BLaER1 treated with 17β-estradiol and CSF1 and Interleukin-3, amounts not matched to agents 10 nM and 100 nM (cell line): ENCODE measurements at regions not wholly inside any gene's neighbourhood (a gene's known extent, or its start where the extent isn't known, plus 50 kb on each side); places are given as distances from the start of the nearest gene placed in this dataset.

ENCODE experiments used
- H3K27ac ChIP-seq, 11 experiments: shearing (Covaris generic); formaldehyde crosslinking; 2 replicates each; pipeline ENCODE4 v1.8.1; 2022
- H3K27me3 ChIP-seq, 11 experiments: shearing (Covaris generic); formaldehyde crosslinking; 2 replicates each; pipeline ENCODE4 v1.8.1; 2022
- H3K36me3 ChIP-seq, 11 experiments: shearing (Covaris generic); formaldehyde crosslinking; 2 replicates each; pipeline ENCODE4 v1.8.1; 2022
- H3K4me1 ChIP-seq, 10 experiments: shearing (Covaris generic); formaldehyde crosslinking; 2 replicates each; pipeline ENCODE4 v1.8.1; 2022
- H3K4me2 ChIP-seq, 11 experiments: shearing (Covaris generic); formaldehyde crosslinking; 2 replicates each; pipeline ENCODE4 v1.8.1; 2022
- H3K4me3 ChIP-seq, 10 experiments: shearing (Covaris generic); formaldehyde crosslinking; 2 replicates each; pipeline ENCODE4 v1.8.1; 2022
- H3K9ac ChIP-seq, 11 experiments: shearing (Covaris generic); formaldehyde crosslinking; 2 replicates each; pipeline ENCODE4 v1.8.1; 2022
- H3K9me3 ChIP-seq, 11 experiments: shearing (Covaris generic); formaldehyde crosslinking; replicated peaks in 1 of 11; 2 replicates each; pipeline ENCODE4 v1.8.1; 2022
- H4K20me1 ChIP-seq, 11 experiments: shearing (Covaris generic); formaldehyde crosslinking; 2 replicates each; pipeline ENCODE4 v1.8.1; 2022
- Cebpa-rat ChIP-seq, 11 experiments: shearing (Covaris generic); IDR thresholded peaks; 2 replicates each; pipeline ENCODE4 v1.8.1; 2022

- H3K27me3 ChIP-seq: no peaks in the 10 kb centered on the region
- H4K20me1 ChIP-seq: peaks cover 8 to 100% (median 87%) of the 10 kb centered on the region in 11 experiments; a peak in 21 of 22 replicates
- no peak for TF ChIP-seq Cebpa-rat (IDR thresholded peaks at IDR 0.05)
- H3K27ac ChIP-seq: no peak overlapping the region; a peak in 2 of 22 replicates
- H3K36me3 ChIP-seq: peaks cover 20 to 60% (median 37%) of the 10 kb centered on the region in 11 experiments
- H3K4me2 ChIP-seq: peak overlapping the region; percentile 85 to 97 (median 91)
- no peak overlapping the region for H3K4me3 ChIP-seq
- peaks cover 67 to 94% (median 87%) of the 10 kb centered on the region in 10 experiments for H3K4me1 ChIP-seq
- peaks cover 3 to 6% (median 4%) of the 10 kb centered on the region in 11 experiments; a peak in 18 of 22 replicates for H3K9me3 ChIP-seq
- H3K9ac ChIP-seq: no peak overlapping the region
Observed at GRCh38 chr2:134135793-134136192, 118.1 kb upstream of the MGAT5 start.

GRCh38 chr2:134136731-134137130, 117.1 kb upstream of the MGAT5 start:
- Histone ChIP-seq H3K9ac (peak overlapping the region in 8 of 11 experiments; percentile 27 to 77 (median 50); a peak in 13 of 22 replicates), H3K4me1 (peaks cover 71 to 95% (median 91%) of the 10 kb centered on the region in 10 experiments), H4K20me1 (peaks cover 11 to 98% (median 89%) of the 10 kb centered on the region in 11 experiments), H3K27me3 (no peaks in the 10 kb centered on the region), H3K27ac (peak overlapping the region; percentile 28 to 75 (median 54); a peak in 18 of 22 replicates), H3K4me3 (peak overlapping the region; percentile 18 to 62 (median 40); a peak in 16 of 20 replicates), H3K36me3 (peaks cover 10 to 56% (median 30%) of the 10 kb centered on the region in 11 experiments; a peak in 20 of 22 replicates), H3K9me3 (no peaks in the 10 kb centered on the region), H3K4me2 (peak overlapping the region; percentile 85 to 97 (median 91))
- no peak for TF ChIP-seq Cebpa-rat (IDR thresholded peaks at IDR 0.05)

- Histone ChIP-seq H3K4me2 (peak overlapping the region; percentile 85 to 97 (median 91)), H3K4me1 (peaks cover 74 to 97% (median 92%) of the 10 kb centered on the region in 10 experiments), H4K20me1 (peaks cover 16 to 98% (median 93%) of the 10 kb centered on the region in 11 experiments), H3K9ac (peak overlapping the region in 10 of 11 experiments; percentile 4 to 77 (median 42); a peak in 16 of 22 replicates), H3K4me3 (peak overlapping the region; percentile 18 to 62 (median 40); a peak in 16 of 20 replicates), H3K9me3 (no peaks in the 10 kb centered on the region), H3K27me3 (no peaks in the 10 kb centered on the region), H3K27ac (peak overlapping the region; percentile 28 to 75 (median 54); a peak in 18 of 22 replicates), H3K36me3 (peaks cover 9 to 56% (median 30%) of the 10 kb centered on the region in 11 experiments; a peak in 19 of 22 replicates)
- no peak for TF ChIP-seq Cebpa-rat (IDR thresholded peaks at IDR 0.05)
Observed at GRCh38 chr2:134137182-134137611, 116.7 kb upstream of the MGAT5 start.

DNA sequence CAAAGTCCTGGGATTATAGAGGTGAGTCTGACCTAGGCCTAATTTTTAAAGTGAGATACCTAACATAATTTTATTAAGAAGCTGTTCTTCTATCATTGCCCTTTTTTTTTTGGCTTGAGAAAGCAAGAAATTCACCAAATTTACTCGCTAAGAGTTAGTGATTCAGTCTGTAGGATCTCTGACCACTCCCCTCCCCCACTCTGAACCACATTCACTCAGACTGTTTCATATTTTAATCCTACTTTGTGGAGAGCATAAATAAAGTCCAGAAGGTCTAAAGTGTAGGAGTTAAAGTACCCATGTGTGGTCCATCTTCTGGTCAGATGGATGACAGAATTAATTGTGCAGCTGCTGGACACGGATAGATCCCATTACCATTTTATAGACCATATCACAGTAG, 115.8 kb upstream of the MGAT5 start:
- H3K9me3 ChIP-seq: no peaks in the 10 kb centered on the region
- TF ChIP-seq Cebpa-rat (IDR thresholded peaks at IDR 0.05): no peak
- H3K27me3 ChIP-seq: no peaks in the 10 kb centered on the region
- peaks cover 8 to 58% (median 31%) of the 10 kb centered on the region in 11 experiments; a peak in 19 of 22 replicates for H3K36me3 ChIP-seq
- H3K4me2 ChIP-seq: peak overlapping the region; percentile 52 to 97 (median 89)
- H3K4me3 ChIP-seq: peak overlapping the region in 1 of 10 experiments; percentile 49; a peak in 1 of 20 replicates
- peaks cover 24 to 98% (median 94%) of the 10 kb centered on the region in 11 experiments for H4K20me1 ChIP-seq
- peaks cover 75 to 97% (median 90%) of the 10 kb centered on the region in 10 experiments for H3K4me1 ChIP-seq
- H3K27ac ChIP-seq: peak overlapping the region in 8 of 11 experiments; percentile 20 to 75 (median 58); a peak in 13 of 22 replicates
- H3K9ac ChIP-seq: peak overlapping the region in 1 of 11 experiments; percentile 59; a peak in 1 of 22 replicates

DNA sequence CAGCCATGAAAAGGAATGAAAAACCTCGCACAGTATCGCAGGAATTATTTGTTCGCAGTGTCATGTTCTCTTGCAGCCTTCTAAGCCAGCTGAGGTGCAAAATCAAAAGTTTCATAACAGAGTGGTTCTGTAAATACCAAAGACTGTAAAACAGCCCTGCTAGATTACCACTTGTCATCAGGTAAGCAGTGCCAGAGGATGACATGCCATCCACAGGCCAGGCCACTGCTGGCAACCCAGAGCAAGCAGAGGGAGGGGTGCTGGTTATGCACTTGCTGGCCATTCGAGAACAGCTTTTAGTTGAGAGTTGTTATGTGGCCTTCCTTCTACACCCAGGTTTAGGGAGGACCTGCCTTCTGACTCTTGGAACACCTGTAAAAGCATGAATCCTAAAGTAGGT, 114.3 kb upstream of the MGAT5 start:
- Histone ChIP-seq H3K27me3 (no peaks in the 10 kb centered on the region), H3K4me2 (peak overlapping the region in 8 of 11 experiments; percentile 2 to 85 (median 26); a peak in 9 of 22 replicates), H3K4me3 (no peak overlapping the region), H4K20me1 (peaks cover 33 to 98% (median 96%) of the 10 kb centered on the region in 11 experiments), H3K27ac (peak overlapping the region in 2 of 11 experiments; percentile 1 to 7; a peak in 2 of 22 replicates), H3K9ac (no peak overlapping the region), H3K36me3 (peaks cover 16 to 65% (median 40%) of the 10 kb centered on the region in 11 experiments; a peak in 20 of 22 replicates), H3K4me1 (peaks cover 64 to 93% (median 76%) of the 10 kb centered on the region in 10 experiments), H3K9me3 (no peaks in the 10 kb centered on the region)
- no peak for TF ChIP-seq Cebpa-rat (IDR thresholded peaks at IDR 0.05)

DNA sequence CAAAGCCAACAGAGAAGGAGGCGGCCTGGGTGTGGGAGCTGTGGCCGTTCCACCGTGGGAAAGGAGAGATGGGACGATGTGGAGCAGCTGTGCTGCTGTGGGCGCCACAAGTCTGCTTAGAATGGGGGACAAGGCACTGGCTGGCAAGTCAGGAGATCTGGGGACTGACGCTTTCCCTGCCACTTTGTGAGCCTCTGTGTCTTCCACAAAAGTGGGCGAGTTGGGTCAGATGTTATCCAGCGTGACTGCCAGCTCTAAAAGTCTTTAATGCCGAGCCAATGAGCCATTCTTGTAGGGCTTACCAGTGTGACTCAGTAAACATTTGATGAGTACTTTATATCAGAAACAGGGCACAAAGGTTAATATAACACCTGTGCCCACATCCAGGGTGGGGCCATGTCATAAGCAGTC, 113.6 kb upstream of the MGAT5 start:
- no peak overlapping the region for H3K4me3 ChIP-seq
- H3K4me1 ChIP-seq: peaks cover 58 to 88% (median 71%) of the 10 kb centered on the region in 10 experiments
- H3K36me3 ChIP-seq: peaks cover 16 to 67% (median 40%) of the 10 kb centered on the region in 11 experiments; a peak in 20 of 22 replicates
- peak overlapping the region in 2 of 11 experiments; percentile 1 to 5; a peak in 2 of 22 replicates for H3K27ac ChIP-seq
- H4K20me1 ChIP-seq: peaks cover 33 to 98% (median 95%) of the 10 kb centered on the region in 11 experiments
- no peaks in the 10 kb centered on the region for H3K9me3 ChIP-seq
- no peak for TF ChIP-seq Cebpa-rat (IDR thresholded peaks at IDR 0.05)
- H3K4me2 ChIP-seq: peak overlapping the region in 9 of 11 experiments; percentile 6 to 85 (median 21); a peak in 12 of 22 replicates
- H3K9ac ChIP-seq: no peak overlapping the region
- H3K27me3 ChIP-seq: no peaks in the 10 kb centered on the region

- no peak overlapping the region for H3K4me3 ChIP-seq
- no peak for TF ChIP-seq Cebpa-rat (IDR thresholded peaks at IDR 0.05)
- no peaks in the 10 kb centered on the region for H3K9me3 ChIP-seq
- H3K4me2 ChIP-seq: peak overlapping the region in 6 of 11 experiments; percentile 6 to 34 (median 12); a peak in 6 of 22 replicates
- peaks cover 44 to 79% (median 67%) of the 10 kb centered on the region in 10 experiments for H3K4me1 ChIP-seq
- no peak overlapping the region for H3K9ac ChIP-seq
- peaks cover 41 to 98% (median 96%) of the 10 kb centered on the region in 11 experiments for H4K20me1 ChIP-seq
- no peaks in the 10 kb centered on the region for H3K27me3 ChIP-seq
- peaks cover 16 to 80% (median 40%) of the 10 kb centered on the region in 11 experiments; a peak in 20 of 22 replicates for H3K36me3 ChIP-seq
- no peak overlapping the region for H3K27ac ChIP-seq
Observed at GRCh38 chr2:134141598-134142340, 112.1 kb upstream of the MGAT5 start.

- Histone ChIP-seq H3K27me3 (no peaks in the 10 kb centered on the region), H3K27ac (no peak overlapping the region), H3K4me3 (no peak overlapping the region), H3K9me3 (no peaks in the 10 kb centered on the region), H3K9ac (no peak overlapping the region), H3K4me1 (peaks cover 38 to 78% (median 62%) of the 10 kb centered on the region in 10 experiments), H3K36me3 (peaks cover 16 to 86% (median 40%) of the 10 kb centered on the region in 11 experiments; a peak in 20 of 22 replicates), H3K4me2 (peak overlapping the region in 4 of 11 experiments; percentile 6 to 34 (median 23); a peak in 5 of 22 replicates), H4K20me1 (peaks cover 37 to 98% (median 96%) of the 10 kb centered on the region in 11 experiments)
- TF ChIP-seq Cebpa-rat (IDR thresholded peaks at IDR 0.05): no peak
Observed at GRCh38 chr2:134142341-134142738, 111.5 kb upstream of the MGAT5 start.
